Endothelial cell of umbilical vein (primary cell): ENCODE measurements at regions not wholly inside any gene's neighbourhood (a gene's known extent, or its start where the extent isn't known, plus 50 kb on each side); places are given as distances from the start of the nearest gene placed in this dataset.

ENCODE experiments used
- BruUV-seq: library from RNA; stranded (reverse); fragments of 400-500 nt; replicated peaks from 2 replicates; lab custom pipeline; 2021; lab: Mats Ljungman, UMichigan
- CTCF ChIA-PET: fragments of 300-600, 350-600 bp; sonication (Branson Sonifier 250); formaldehyde crosslinking; loops from one replicate; lab custom pipeline; 2021; ENCODE audit warnings: antibody characterized with exemption, inconsistent platforms; lab: Charles Lee
- POLR2A ChIA-PET: fragments of 300-600, 350-600 bp; sonication (Branson Sonifier 250); formaldehyde crosslinking; loops from one replicate; lab custom pipeline; 2021; ENCODE audit warnings: antibody characterized with exemption, inconsistent platforms; lab: Charles Lee
- DNase-seq: peaks from one replicate; pipeline ENCODE4 v3.0.0-alpha.2; 2011; ENCODE audit warnings: low read depth, low spot score
- FAIRE-seq: peaks from 2 replicates; lab custom pipeline; 2011; peaks lifted over from hg19 to GRCh38; lab: Jason Lieb, UNC
- H2AFZ ChIP-seq: 2 replicates; pipeline ENCODE4 v1.6.0; 2012; ENCODE audit warnings: low read depth, low read length, control low read depth, inconsistent platforms
- H3K27ac ChIP-seq: 2 replicates; pipeline ENCODE4 v1.5.1; 2011; ENCODE audit warnings: low read depth, mild to moderate bottlenecking, control low read depth, low read length, moderate library complexity; ENCODE audit not compliant: insufficient read depth
- H3K27me3 ChIP-seq, 2 experiments: 2 replicates each; pipeline versions ENCODE4 v1.6.0 to v1.6.1; 2011; ENCODE audit warnings: low read length in 2 of 2, mixed read lengths in 1 of 2; ENCODE audit not compliant: control insufficient read depth in 2 of 2, insufficient read depth in 2 of 2
- H3K36me3 ChIP-seq, 2 experiments: 2 replicates in 1 of 2; 3 replicates in 1 of 2; pipeline ENCODE4 v1.5.1; 2011; ENCODE audit warnings: low read length in 2 of 2, mild to moderate bottlenecking in 1 of 2, moderate library complexity in 1 of 2; ENCODE audit not compliant: control insufficient read depth in 2 of 2, insufficient read depth in 2 of 2; ENCODE audit errors: extremely low read depth in 1 of 2
- H3K4me1 ChIP-seq: 3 replicates; pipeline ENCODE4 v1.5.1; 2011; ENCODE audit warnings: mild to moderate bottlenecking, low read length; ENCODE audit not compliant: control insufficient read depth, insufficient read depth; ENCODE audit errors: extremely low read depth
- H3K4me2 ChIP-seq: 2 replicates; pipeline ENCODE4 v1.6.1; 2011; ENCODE audit warnings: low read length, control low read depth, mixed read lengths; ENCODE audit not compliant: insufficient read depth
- H3K4me3 ChIP-seq, 3 experiments: fragments of 200-600 bp in 1 of 3; sonication (generic), shearing (Covaris generic) in 1 of 3; replicated peaks in 1 of 3; 2 replicates each; pipeline ENCODE4 v1.5.1; 2011 to 2016; ENCODE audit warnings: control low read depth in 3 of 3, low read length in 3 of 3, mild to moderate bottlenecking in 2 of 3, inconsistent platforms in 1 of 3, low read depth in 1 of 3, moderate library complexity in 1 of 3; ENCODE audit not compliant: insufficient read depth in 1 of 3
- H3K79me2 ChIP-seq: 2 replicates; pipeline ENCODE4 v1.6.0; 2012; ENCODE audit warnings: low read length, inconsistent platforms; ENCODE audit not compliant: control insufficient read depth, insufficient read depth
- H3K9ac ChIP-seq: replicated peaks from 2 replicates; pipeline ENCODE3; 2011; ENCODE audit warnings: low read length, control low read depth; ENCODE audit not compliant: insufficient read depth; ENCODE audit errors: extremely low read depth
- H3K9me1 ChIP-seq: replicated peaks from 3 replicates; pipeline ENCODE4 v1.6.0; 2011; ENCODE audit warnings: mild to moderate bottlenecking, low read length; ENCODE audit not compliant: control insufficient read depth, insufficient read depth; ENCODE audit errors: extremely low read depth
- H3K9me3 ChIP-seq: replicated peaks from 2 replicates; pipeline ENCODE4 v1.5.1; 2012; ENCODE audit warnings: low read length, inconsistent platforms; ENCODE audit not compliant: control insufficient read depth, insufficient read depth
- H4K20me1 ChIP-seq: replicated peaks from 2 replicates; pipeline ENCODE3; 2011; ENCODE audit warnings: mild to moderate bottlenecking, low read length; ENCODE audit not compliant: control insufficient read depth, insufficient read depth; ENCODE audit errors: extremely low read depth
- CTCF ChIP-seq, 2 donors: IDR thresholded peaks; 1 replicate in 1 of 2; 2 replicates in 1 of 2; pipeline ENCODE4 v1.5.1; 2011; ENCODE audit warnings: low read length in 2 of 2, mild to moderate bottlenecking in 2 of 2, moderate library complexity in 2 of 2, control low read depth in 1 of 2, inconsistent platforms in 1 of 2, low read depth in 1 of 2; ENCODE audit not compliant: insufficient read depth in 1 of 2; ENCODE audit errors: extremely low read depth in 1 of 2
- EZH2 ChIP-seq: IDR thresholded peaks from 2 replicates; pipeline ENCODE4 v1.6.1; 2012; ENCODE audit warnings: borderline replicate concordance, low read depth, mild to moderate bottlenecking, moderate library complexity, low read length, inconsistent platforms; ENCODE audit not compliant: severe bottlenecking
- FOS ChIP-seq: IDR thresholded peaks from 2 replicates; pipeline ENCODE4 v1.6.1; 2011; ENCODE audit warnings: mild to moderate bottlenecking, low read length, moderate library complexity, borderline replicate concordance; ENCODE audit not compliant: insufficient read depth
- GATA2 ChIP-seq: IDR thresholded peaks from 2 replicates; pipeline ENCODE4 v1.7.0; 2011; ENCODE audit warnings: low read depth, mild to moderate bottlenecking, moderate library complexity, mixed read lengths, low read length; ENCODE audit not compliant: insufficient read length, insufficient read depth
- JUN ChIP-seq: IDR thresholded peaks from 2 replicates; pipeline ENCODE4 v1.6.1; 2011; ENCODE audit warnings: borderline replicate concordance, low read depth; ENCODE audit not compliant: insufficient read length, insufficient read depth
- MAX ChIP-seq: IDR thresholded peaks from 2 replicates; pipeline ENCODE4 v1.6.1; 2011; ENCODE audit not compliant: insufficient read depth, insufficient read length
- MYC ChIP-seq: IDR thresholded peaks from one replicate; pipeline ENCODE4 v1.6.1; 2011; ENCODE audit warnings: mild to moderate bottlenecking, low read depth, low read length
- POLR2A ChIP-seq: IDR thresholded peaks from 2 replicates; pipeline ENCODE4 v1.6.1; 2012; ENCODE audit warnings: low read depth, mild to moderate bottlenecking, control low read depth, low read length
- POLR2AphosphoS5 ChIP-seq: IDR thresholded peaks from 2 replicates; pipeline ENCODE4 v1.6.1; 2012; ENCODE audit warnings: low read depth, mild to moderate bottlenecking, control low read depth, low read length, moderate library complexity; ENCODE audit not compliant: insufficient read depth
- dilution Hi-C: fragments of 300-500 bp; cut with MboI; formaldehyde crosslinking; loops from one replicate; pipeline ENCODE4 v1.15.0; 2019; ENCODE audit warnings: low sequenced_read_pairs; ENCODE audit not compliant: extremely low pct_ligation_motif_present
- intact Hi-C: fragments of 100-400 bp; cut with micrococcal nuclease; formaldehyde crosslinking; loops from one replicate; pipeline ENCODE4 v1.10.0; 2022

GRCh38 chr20:18984238-18985200 is 170.9 kb downstream of the SCP2D1 start:
- dilution Hi-C loops (no loop called here), intact Hi-C loops (no loop called here)
- no peak overlapping the region for H3K9ac ChIP-seq
- no peaks in the 10 kb centered on the region for H3K9me1 ChIP-seq
- no TSS peak for BruUV-seq
- H3K4me2 ChIP-seq = no peak overlapping the region
- H3K9me3 ChIP-seq = no peaks in the 10 kb centered on the region
- no peaks in the 10 kb centered on the region for H4K20me1 ChIP-seq
- H3K27ac ChIP-seq = no peak overlapping the region
- no peak overlapping the region for H3K4me3 ChIP-seq
- ChIA-PET CTCF (interaction anchor here (0.6 kb wide), 1 partner anchor 1464 kb away, joined by 4 read pairs; no protein-coding TSS in a partner anchor), POLR2A (no interaction called here)
- H3K4me1 ChIP-seq = no peaks in the 10 kb centered on the region
- H3K27me3 ChIP-seq = no peaks in the 10 kb centered on the region
- TF ChIP-seq FOS (no peak), MAX (no peak), POLR2AphosphoS5 (no peak), GATA2 (no peak), CTCF (IDR thresholded peaks at IDR 0.05; ENCODE audit: extremely low read depth in 1 of 2, insufficient read depth in 1 of 2, low read depth in 1 of 2, low read length in 2 of 2) (no peak), MYC (no peak), EZH2 (no peak), POLR2A (no peak), JUN (no peak)
- no peaks in the 10 kb centered on the region for H3K79me2 ChIP-seq
- FAIRE-seq (no peak), DNase-seq (no peak)
- H3K36me3 ChIP-seq = no peaks in the 10 kb centered on the region
- no peak overlapping the region for H2AFZ ChIP-seq
